ENCODE measurements at regions not wholly inside any gene's neighbourhood (a gene's known extent, or its start where the extent isn't known, plus 50 kb on each side); places are given as distances from the start of the nearest gene placed in this dataset.
"Not testable (repeated sequence)": the region's sequence is repeated elsewhere in the genome, so short reads cannot be mapped to it uniquely, and the experiment has no call there.

DNA sequence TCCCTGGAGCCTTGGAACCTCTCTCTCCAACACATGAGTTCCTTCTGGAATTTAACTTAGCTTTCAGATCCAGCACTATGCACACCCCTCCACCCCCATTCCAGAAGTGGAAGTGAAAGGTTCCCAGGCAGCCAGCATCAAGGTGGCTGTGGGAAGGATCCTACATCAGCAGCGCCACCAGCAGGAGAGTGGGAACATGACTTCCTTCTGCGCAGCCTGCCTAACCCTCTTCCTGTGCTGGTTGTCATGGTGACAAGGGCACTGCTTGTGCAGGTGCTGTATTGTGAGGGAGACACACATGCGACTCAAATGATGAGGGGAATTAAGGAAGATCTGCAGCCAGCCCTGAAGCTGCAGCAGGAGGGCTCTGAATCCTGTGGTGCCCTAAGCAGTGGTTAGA lies 904.5 kb upstream of the API5 start:
- Histone ChIP-seq H3K4me3 (ENCODE audit: low read length in 2 of 2) (no peak overlapping the region), H3K27ac (ENCODE audit: low read depth, low read length) (no peak overlapping the region), H3K9me3 (ENCODE audit: control insufficient read depth in 1 of 2, low read length in 2 of 2) (no peaks in the 10 kb centered on the region), H3K4me1 (ENCODE audit: insufficient read depth, low read length) (no peaks in the 10 kb centered on the region), H3K36me3 (ENCODE audit: insufficient read depth, low read length) (no peaks in the 10 kb centered on the region), H3K27me3 (ENCODE audit: insufficient read depth, low read length) (no peaks in the 10 kb centered on the region)
- ChIA-PET POLR2A (ENCODE audit: partially characterized antibody) (no interaction called here), CTCF (ENCODE audit: partially characterized antibody) (no interaction called here)
- Mint-ChIP-seq H3K27ac (no peak overlapping the region), H3K4me3 (no peak overlapping the region), H3K4me1 (no peaks in the 10 kb centered on the region), H3K36me3 (no peaks in the 10 kb centered on the region), H3K27me3 (no peaks in the 10 kb centered on the region), H3K9me3 (peaks cover 3 to 23% (median 6%) of the 10 kb centered on the region in 8 donors)
- DNase-seq, result peak in 1 of 5 donors; percentile 33
- intact Hi-C loops (cut with micrococcal nuclease), result no loop called here

DNA sequence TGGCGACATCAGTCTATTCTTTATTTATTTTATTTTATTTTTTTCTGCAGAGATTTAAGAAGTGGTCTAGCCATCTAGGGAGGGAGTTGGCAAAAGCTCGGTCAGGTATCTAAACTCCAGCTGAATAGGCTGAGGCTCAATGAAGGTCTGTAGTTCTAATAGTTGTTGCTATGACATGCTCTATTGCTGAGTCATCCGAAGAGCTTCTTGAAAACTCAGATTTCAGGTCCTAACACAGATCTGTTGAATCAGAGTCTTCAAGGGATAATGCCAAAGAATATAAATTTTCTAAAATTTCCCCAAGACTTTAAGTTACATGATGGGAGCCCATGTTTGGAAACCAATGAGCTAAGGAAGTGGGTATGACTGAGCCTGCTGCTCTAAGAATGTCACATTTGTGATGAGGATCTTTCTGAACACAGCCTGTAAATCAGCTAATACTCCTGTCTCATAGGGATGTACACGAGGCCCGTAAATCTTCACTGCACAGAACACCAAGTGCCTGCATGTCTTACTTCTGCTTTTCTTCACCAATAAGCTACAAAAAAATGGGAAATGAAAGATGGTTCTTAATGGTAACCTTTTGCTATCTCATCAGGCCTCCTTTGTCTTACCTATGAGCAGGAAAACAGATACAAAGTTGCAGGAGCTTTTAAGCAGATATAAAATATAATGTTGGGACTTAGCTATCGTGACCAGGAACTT lies 901.4 kb upstream of the API5 start:
- peaks cover 0 to 3% of the 10 kb centered on the region in 2 donors for H3K9me3 ChIP-seq (ENCODE audit: control insufficient read depth in 1 of 2, low read length in 2 of 2)
- no peaks in the 10 kb centered on the region for H3K36me3 ChIP-seq (ENCODE audit: insufficient read depth, low read length)
- H3K27me3 ChIP-seq (ENCODE audit: insufficient read depth, low read length), result no peaks in the 10 kb centered on the region
- POLR2A ChIA-PET (ENCODE audit: partially characterized antibody), result no interaction called here
- Mint-ChIP-seq H3K4me1 (no peaks in the 10 kb centered on the region), H3K27ac (no peak overlapping the region), H3K27me3 (no peaks in the 10 kb centered on the region), H3K9me3 (peaks cover under 1 to 18% (median 7%) of the 10 kb centered on the region in 8 donors), H3K4me3 (no peak overlapping the region), H3K36me3 (no peaks in the 10 kb centered on the region)
- H3K27ac ChIP-seq (ENCODE audit: low read depth, low read length), result no peak overlapping the region
- H3K4me1 ChIP-seq (ENCODE audit: insufficient read depth, low read length), result no peaks in the 10 kb centered on the region
- H3K4me3 ChIP-seq (ENCODE audit: low read length in 2 of 2), result no peak overlapping the region
- intact Hi-C loops (cut with micrococcal nuclease), result no loop called here
- CTCF ChIA-PET (ENCODE audit: partially characterized antibody), result no interaction called here
- DNase-seq, result no peak

DNA sequence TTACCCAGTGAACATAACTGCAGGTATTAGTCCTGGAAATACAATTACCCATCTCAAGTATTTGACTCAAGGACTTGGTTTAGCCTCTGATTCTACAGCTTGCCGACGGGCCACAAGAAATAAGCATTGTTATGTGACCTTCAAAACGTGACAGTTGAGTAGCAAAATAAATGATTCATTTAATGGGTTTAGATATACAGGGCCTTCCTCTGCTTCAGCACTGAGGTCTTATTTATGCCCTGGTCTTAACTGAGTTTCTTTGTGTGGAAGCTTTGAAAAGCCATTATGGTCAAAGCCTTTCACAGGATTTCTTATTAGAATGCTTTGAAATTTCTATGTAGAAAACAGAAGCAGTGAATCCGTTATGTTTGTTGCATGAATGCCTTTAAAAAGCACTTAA lies 899.2 kb upstream of the API5 start:
- POLR2A ChIA-PET (ENCODE audit: partially characterized antibody), result no interaction called here
- H3K9me3 Mint-ChIP-seq, result peaks cover 0 to 17% (median 5%) of the 10 kb centered on the region in 8 donors
- H3K4me3 Mint-ChIP-seq, result no peak overlapping the region
- intact Hi-C loops (cut with micrococcal nuclease), result no loop called here
- CTCF ChIA-PET (ENCODE audit: partially characterized antibody), result no interaction called here
- peaks cover 0 to 3% of the 10 kb centered on the region in 2 donors for H3K9me3 ChIP-seq (ENCODE audit: control insufficient read depth in 1 of 2, low read length in 2 of 2)
- no peak overlapping the region for H3K27ac ChIP-seq (ENCODE audit: low read depth, low read length)
- no peaks in the 10 kb centered on the region for H3K27me3 ChIP-seq (ENCODE audit: insufficient read depth, low read length)
- no peak overlapping the region for H3K27ac Mint-ChIP-seq
- DNase-seq, result no peak
- no peaks in the 10 kb centered on the region for H3K4me1 Mint-ChIP-seq
- no peaks in the 10 kb centered on the region for H3K4me1 ChIP-seq (ENCODE audit: insufficient read depth, low read length)
- no peak overlapping the region for H3K4me3 ChIP-seq (ENCODE audit: low read length in 2 of 2)
- no peaks in the 10 kb centered on the region for H3K36me3 Mint-ChIP-seq
- no peaks in the 10 kb centered on the region for H3K36me3 ChIP-seq (ENCODE audit: insufficient read depth, low read length)
- no peaks in the 10 kb centered on the region for H3K27me3 Mint-ChIP-seq

DNA sequence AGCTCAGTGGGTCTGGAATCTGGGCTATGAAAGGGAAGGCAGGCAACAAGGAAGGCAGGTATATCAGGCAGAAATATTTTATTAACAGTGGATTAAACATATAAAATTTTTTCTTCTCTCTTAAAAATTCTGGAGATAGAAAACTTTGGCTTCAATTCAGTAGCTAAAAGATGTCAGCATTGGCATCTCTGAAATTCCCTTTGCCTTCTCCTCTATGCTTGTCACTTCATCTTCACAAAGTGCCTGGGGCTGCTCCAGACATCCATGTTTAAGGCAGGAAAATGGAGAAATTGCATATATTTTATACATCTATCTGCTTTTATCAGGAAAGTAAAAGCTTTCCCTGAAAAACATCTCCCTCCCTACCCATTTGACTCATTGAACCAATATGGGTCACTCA lies 894.1 kb upstream of the API5 start:
- POLR2A ChIA-PET (ENCODE audit: partially characterized antibody), result no interaction called here
- Histone ChIP-seq H3K27me3 (ENCODE audit: insufficient read depth, low read length) (no peaks in the 10 kb centered on the region), H3K27ac (ENCODE audit: low read depth, low read length) (no peak overlapping the region), H3K36me3 (ENCODE audit: insufficient read depth, low read length) (no peaks in the 10 kb centered on the region), H3K9me3 (ENCODE audit: control insufficient read depth in 1 of 2, low read length in 2 of 2) (no peaks in the 10 kb centered on the region), H3K4me1 (ENCODE audit: insufficient read depth, low read length) (no peaks in the 10 kb centered on the region), H3K4me3 (ENCODE audit: low read length in 2 of 2) (no peak overlapping the region)
- intact Hi-C loops (cut with micrococcal nuclease), result no loop called here
- Mint-ChIP-seq H3K27ac (no peak overlapping the region), H3K36me3 (no peaks in the 10 kb centered on the region), H3K4me3 (no peak overlapping the region), H3K4me1 (no peaks in the 10 kb centered on the region), H3K27me3 (no peaks in the 10 kb centered on the region), H3K9me3 (peaks cover 0 to 14% (median 4%) of the 10 kb centered on the region in 8 donors)
- CTCF ChIA-PET (ENCODE audit: partially characterized antibody), result no interaction called here
- DNase-seq, result no peak

DNA sequence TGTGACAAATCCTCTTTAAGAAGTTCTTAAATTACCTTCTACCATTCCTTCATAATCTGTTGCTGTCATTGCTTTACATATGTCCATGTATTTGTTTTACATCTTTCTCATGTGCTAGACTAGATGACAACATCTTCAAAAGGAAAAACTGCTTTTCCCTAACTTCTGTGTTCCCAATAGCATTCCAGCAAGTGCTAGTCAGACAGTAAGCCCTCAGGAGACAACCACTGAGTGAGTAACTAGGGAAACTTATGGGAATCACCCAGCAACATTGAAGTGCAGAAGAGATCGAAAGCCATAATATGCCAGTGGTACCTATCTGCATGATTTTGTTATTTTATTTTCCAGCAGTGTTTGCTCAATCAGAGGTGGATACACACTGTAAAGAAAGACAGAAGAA lies 889.7 kb upstream of the API5 start:
- Mint-ChIP-seq H3K9me3 (peaks cover 0 to 14% (median 4%) of the 10 kb centered on the region in 8 donors), H3K36me3 (no peaks in the 10 kb centered on the region), H3K27me3 (no peaks in the 10 kb centered on the region), H3K4me3 (no peak overlapping the region), H3K27ac (no peak overlapping the region), H3K4me1 (no peaks in the 10 kb centered on the region)
- no peaks in the 10 kb centered on the region for H3K36me3 ChIP-seq (ENCODE audit: insufficient read depth, low read length)
- no peak for DNase-seq
- no peaks in the 10 kb centered on the region for H3K9me3 ChIP-seq (ENCODE audit: control insufficient read depth in 1 of 2, low read length in 2 of 2)
- H3K27ac ChIP-seq (ENCODE audit: low read depth, low read length), result no peak overlapping the region
- no peaks in the 10 kb centered on the region for H3K4me1 ChIP-seq (ENCODE audit: insufficient read depth, low read length)
- intact Hi-C loops (cut with micrococcal nuclease), result no loop called here
- ChIA-PET CTCF (ENCODE audit: partially characterized antibody) (no interaction called here), POLR2A (ENCODE audit: partially characterized antibody) (no interaction called here)
- no peaks in the 10 kb centered on the region for H3K27me3 ChIP-seq (ENCODE audit: insufficient read depth, low read length)
- no peak overlapping the region for H3K4me3 ChIP-seq (ENCODE audit: low read length in 2 of 2)

DNA sequence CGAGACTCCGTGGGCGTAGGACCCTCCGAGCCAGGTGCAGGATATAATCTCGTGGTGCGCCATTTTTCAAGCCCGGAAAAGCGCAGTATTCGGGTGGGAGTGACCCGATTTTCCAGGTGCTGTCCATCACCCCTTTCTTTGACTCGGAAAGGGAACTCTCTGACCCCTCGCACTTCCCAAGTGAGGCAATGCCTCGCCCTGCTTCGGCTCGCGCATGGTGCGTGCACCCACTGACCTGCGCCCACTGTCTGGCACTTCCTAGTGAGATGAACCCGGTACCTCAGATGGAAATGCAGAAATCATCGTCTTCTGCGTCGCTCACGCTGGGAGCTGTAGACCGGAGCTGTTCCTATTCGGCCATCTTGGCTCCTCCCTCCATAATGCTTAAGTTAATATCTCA lies 876.9 kb upstream of the API5 start:
- H3K36me3 Mint-ChIP-seq; H3K27ac ChIP-seq (ENCODE audit: low read depth, low read length); H3K4me1 ChIP-seq (ENCODE audit: insufficient read depth, low read length); H3K36me3 ChIP-seq (ENCODE audit: insufficient read depth, low read length); H3K4me1 Mint-ChIP-seq; H3K27ac Mint-ChIP-seq; POLR2A ChIA-PET (ENCODE audit: partially characterized antibody); DNase-seq; CTCF ChIA-PET (ENCODE audit: partially characterized antibody); H3K4me3 Mint-ChIP-seq; H3K27me3 Mint-ChIP-seq; H3K9me3 ChIP-seq (ENCODE audit: control insufficient read depth in 1 of 2, low read length in 2 of 2); H3K4me3 ChIP-seq (ENCODE audit: low read length in 2 of 2); intact Hi-C loops (cut with micrococcal nuclease); H3K27me3 ChIP-seq (ENCODE audit: insufficient read depth, low read length): not testable (repeated sequence)
- peaks cover 4 to 20% (median 8%) of the 10 kb centered on the region in 8 donors for H3K9me3 Mint-ChIP-seq

DNA sequence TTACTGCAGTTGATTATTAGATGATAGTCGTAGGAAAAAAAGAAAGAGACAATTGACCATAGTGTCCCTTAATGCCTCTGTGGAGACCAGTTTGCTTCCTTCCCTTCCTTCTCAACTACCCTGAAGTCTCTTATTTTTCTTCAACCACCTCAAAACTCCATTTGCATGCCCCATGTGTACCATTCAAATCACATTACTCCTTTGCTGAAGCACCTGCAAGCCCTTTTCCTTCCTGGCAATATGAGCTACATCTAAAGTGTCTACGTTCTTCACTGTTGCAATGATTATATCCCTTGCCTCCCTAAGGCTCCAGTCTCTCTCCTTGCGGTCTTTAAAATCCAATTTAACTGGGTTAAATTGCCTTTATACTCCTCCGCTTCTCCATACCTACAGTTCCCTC lies 867.4 kb upstream of the API5 start:
- no peaks in the 10 kb centered on the region for H3K27me3 Mint-ChIP-seq
- no peak overlapping the region for H3K4me3 ChIP-seq (ENCODE audit: low read length in 2 of 2)
- H3K9me3 Mint-ChIP-seq, result peaks cover 3 to 24% (median 9%) of the 10 kb centered on the region in 8 donors
- H3K36me3 ChIP-seq (ENCODE audit: insufficient read depth, low read length), result no peaks in the 10 kb centered on the region
- no peaks in the 10 kb centered on the region for H3K27me3 ChIP-seq (ENCODE audit: insufficient read depth, low read length)
- no peaks in the 10 kb centered on the region for H3K4me1 Mint-ChIP-seq
- H3K36me3 Mint-ChIP-seq, result no peaks in the 10 kb centered on the region
- H3K9me3 ChIP-seq (ENCODE audit: control insufficient read depth in 1 of 2, low read length in 2 of 2), result no peaks in the 10 kb centered on the region
- intact Hi-C loops (cut with micrococcal nuclease), result no loop called here
- no peak for DNase-seq
- CTCF ChIA-PET (ENCODE audit: partially characterized antibody), result no interaction called here
- POLR2A ChIA-PET (ENCODE audit: partially characterized antibody), result no interaction called here
- H3K4me3 Mint-ChIP-seq, result no peak overlapping the region
- H3K27ac ChIP-seq (ENCODE audit: low read depth, low read length), result no peak overlapping the region
- H3K4me1 ChIP-seq (ENCODE audit: insufficient read depth, low read length), result no peaks in the 10 kb centered on the region
- no peak overlapping the region for H3K27ac Mint-ChIP-seq
